Trophoblast cell (in vitro differentiated cells and primary cell): ENCODE measurements at regions not wholly inside any gene's neighbourhood (a gene's known extent, or its start where the extent isn't known, plus 50 kb on each side); places are given as distances from the start of the nearest gene placed in this dataset.

Experiments used
- DNase-seq, 2 donors: peaks; one replicate each; pipeline ENCODE4 v3.0.0-alpha.2; 2016
- H2AFZ ChIP-seq: 2 replicates; pipeline ENCODE4 v1.6.1; 2013; ENCODE audit warnings: low read length, moderate library complexity, mild to moderate bottlenecking; ENCODE audit not compliant: insufficient read depth, poor library complexity
- H2AK5ac ChIP-seq: 2 replicates; pipeline ENCODE4 v1.6.1; 2013; ENCODE audit warnings: mild to moderate bottlenecking, low read length
- H2BK120ac ChIP-seq: 2 replicates; pipeline ENCODE4 v1.6.1; 2013; ENCODE audit warnings: low read length, mild to moderate bottlenecking, moderate library complexity; ENCODE audit not compliant: insufficient read depth, poor library complexity
- H2BK12ac ChIP-seq: 2 replicates; pipeline ENCODE4 v1.6.1; 2013; ENCODE audit warnings: mild to moderate bottlenecking, low read length, moderate library complexity
- H2BK5ac ChIP-seq: 2 replicates; pipeline ENCODE4 v1.6.1; 2013; ENCODE audit warnings: low read length, low read depth, moderate library complexity, mild to moderate bottlenecking; ENCODE audit not compliant: poor library complexity
- H3K14ac ChIP-seq: 2 replicates; pipeline ENCODE4 v1.6.1; 2013; ENCODE audit warnings: mild to moderate bottlenecking, low read length
- H3K18ac ChIP-seq: 2 replicates; pipeline ENCODE4 v1.6.1; 2013; ENCODE audit warnings: mild to moderate bottlenecking, low read length
- H3K23ac ChIP-seq: 2 replicates; pipeline ENCODE4 v1.6.1; 2013; ENCODE audit warnings: low read length
- H3K27ac ChIP-seq: 2 replicates; pipeline ENCODE4 v1.5.1; 2013; ENCODE audit warnings: low read depth, mild to moderate bottlenecking, inconsistent platforms, low read length, moderate library complexity
- H3K27me3 ChIP-seq: 2 replicates; pipeline ENCODE4 v1.6.1; 2013; ENCODE audit warnings: inconsistent platforms, mild to moderate bottlenecking, low read length, moderate library complexity; ENCODE audit not compliant: insufficient read depth
- H3K36me3 ChIP-seq, 2 experiments: 1 replicate in 1 of 2; 2 replicates in 1 of 2; pipeline ENCODE4 v1.6.1; 2013; ENCODE audit warnings: low read length in 2 of 2, mild to moderate bottlenecking in 2 of 2, moderate library complexity in 1 of 2; ENCODE audit not compliant: insufficient read depth in 2 of 2, control insufficient read depth in 1 of 2
- H3K4ac ChIP-seq: 2 replicates; pipeline ENCODE4 v1.6.1; 2013; ENCODE audit warnings: low read depth, mild to moderate bottlenecking, low read length, moderate library complexity
- H3K4me1 ChIP-seq, 2 experiments: 1 replicate in 1 of 2; 2 replicates in 1 of 2; pipeline ENCODE4 v1.6.1; 2013; ENCODE audit warnings: low read length in 2 of 2, mild to moderate bottlenecking in 2 of 2, moderate library complexity in 1 of 2; ENCODE audit not compliant: insufficient read depth in 2 of 2, control insufficient read depth in 1 of 2
- H3K4me2 ChIP-seq: 2 replicates; pipeline ENCODE4 v1.6.1; 2013; ENCODE audit warnings: inconsistent platforms, mild to moderate bottlenecking, low read length, moderate library complexity
- H3K4me3 ChIP-seq: 2 replicates; pipeline ENCODE4 v1.5.1; 2013; ENCODE audit warnings: mild to moderate bottlenecking, low read depth, low read length, inconsistent platforms
- H3K79me1 ChIP-seq: one replicate; pipeline ENCODE4 v1.6.1; 2013; ENCODE audit warnings: low read length
- H3K79me2 ChIP-seq: 2 replicates; pipeline ENCODE4 v1.6.1; 2013; ENCODE audit warnings: low read length, mild to moderate bottlenecking; ENCODE audit not compliant: control insufficient read depth, insufficient read depth, poor library complexity
- H3K9ac ChIP-seq: 2 replicates; pipeline ENCODE4 v1.6.1; 2013; ENCODE audit warnings: mild to moderate bottlenecking, low read length
- H3K9me3 ChIP-seq: 2 replicates; pipeline ENCODE4 v1.6.1; 2013; ENCODE audit warnings: low read depth, mild to moderate bottlenecking, control low read depth, inconsistent platforms, low read length; ENCODE audit not compliant: insufficient read depth
- H4K12ac ChIP-seq: 2 replicates; pipeline ENCODE4 v1.6.1; 2013; ENCODE audit warnings: low read depth, mild to moderate bottlenecking, low read length, moderate library complexity
- H4K8ac ChIP-seq: 2 replicates; pipeline ENCODE4 v1.6.1; 2013; ENCODE audit warnings: low read depth, mild to moderate bottlenecking, low read length, moderate library complexity
- H4K91ac ChIP-seq: one replicate; pipeline ENCODE4 v1.6.1; 2013; ENCODE audit warnings: low read depth, mild to moderate bottlenecking, low read length, moderate library complexity
- WGBS: extraction: QIAGEN DNeasy Blood & Tissue Kit; methylation state at CpG from one replicate; pipeline ENCODE4 v1.1.7; 2013; ENCODE audit warnings: missing lambda C conversion rate; ENCODE audit not compliant: insufficient read length, insufficient coverage; ENCODE audit errors: extremely low coverage; 5-methylcytosine and 5-hydroxymethylcytosine counted together

DNA sequence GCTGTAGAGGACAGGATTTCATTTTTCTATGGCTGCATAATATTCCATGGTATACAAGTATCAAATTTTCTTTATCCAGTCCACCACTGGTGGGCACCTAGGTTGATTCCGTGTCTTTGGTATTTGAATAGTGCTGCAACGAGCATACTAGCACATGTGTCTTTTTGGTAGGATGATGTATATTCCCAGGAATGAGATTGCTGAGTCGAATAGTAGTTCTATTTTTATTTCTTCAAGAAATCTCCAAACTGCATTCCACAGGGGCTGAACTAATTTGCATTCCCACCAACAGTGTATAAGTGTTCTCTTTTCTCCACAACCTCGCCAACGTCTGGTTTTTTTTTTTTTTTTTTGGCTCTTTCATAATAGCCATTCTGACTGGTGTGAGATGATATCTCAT is 550.0 kb downstream of the REEP3 start:
- Histone ChIP-seq H3K27me3 (no peaks in the 10 kb centered on the region), H2AK5ac (no peak overlapping the region), H3K4me3 (no peak overlapping the region), H4K91ac (no peak overlapping the region), H3K4ac (no peak overlapping the region), H3K4me1 (no peaks in the 10 kb centered on the region), H3K9me3 (no peaks in the 10 kb centered on the region), H2BK5ac (no peak overlapping the region), H3K18ac (no peak overlapping the region), H3K36me3 (no peaks in the 10 kb centered on the region), H2BK12ac (no peak overlapping the region), H3K23ac (no peak overlapping the region), H3K79me1 (no peaks in the 10 kb centered on the region), H3K27ac (no peak overlapping the region), H2AFZ (no peak overlapping the region), H3K79me2 (no peaks in the 10 kb centered on the region), H3K9ac (no peak overlapping the region), H3K4me2 (no peak overlapping the region), H2BK120ac (no peak overlapping the region), H4K12ac (no peak overlapping the region), H3K14ac (no peak overlapping the region), H4K8ac (no peak overlapping the region)
- DNase-seq = no peak
- WGBS = no CpG with 5 or more reads among the region's 5 CpGs

DNA sequence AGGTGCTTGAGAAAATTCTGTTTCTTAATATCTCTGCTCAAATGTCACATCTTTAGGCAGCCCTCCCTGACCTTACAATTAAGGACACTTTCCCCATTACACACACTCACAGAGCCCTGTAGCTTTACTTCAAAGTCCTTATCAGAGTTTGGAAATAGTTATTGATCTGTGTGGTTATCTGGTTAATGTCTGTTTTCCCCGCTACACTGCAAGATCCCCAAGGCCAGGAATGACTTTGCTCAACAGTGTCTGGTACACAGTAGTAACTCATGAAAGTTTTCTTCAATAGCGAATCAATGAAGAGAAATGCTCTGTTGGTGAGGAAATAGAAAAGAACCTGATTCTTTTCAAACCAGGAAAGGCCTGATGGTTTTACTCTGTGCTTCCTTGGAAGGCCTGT is 554.4 kb downstream of the REEP3 start:
- H2AFZ ChIP-seq = no peak overlapping the region
- no peak for DNase-seq
- no peak overlapping the region for H3K4me2 ChIP-seq
- H3K27ac ChIP-seq = no peak overlapping the region
- H3K79me1 ChIP-seq = no peaks in the 10 kb centered on the region
- no peaks in the 10 kb centered on the region for H3K4me1 ChIP-seq
- no peak overlapping the region for H3K18ac ChIP-seq
- H3K23ac ChIP-seq = no peak overlapping the region
- H2BK5ac ChIP-seq = no peak overlapping the region
- H3K27me3 ChIP-seq = no peaks in the 10 kb centered on the region
- no peak overlapping the region for H3K4me3 ChIP-seq
- H3K14ac ChIP-seq = no peak overlapping the region
- H3K9me3 ChIP-seq = no peaks in the 10 kb centered on the region
- no peak overlapping the region for H4K8ac ChIP-seq
- H3K36me3 ChIP-seq = no peaks in the 10 kb centered on the region
- no CpG with 5 or more reads among the region's 2 CpGs for WGBS
- H4K12ac ChIP-seq = no peak overlapping the region
- no peak overlapping the region for H2BK12ac ChIP-seq
- no peaks in the 10 kb centered on the region for H3K79me2 ChIP-seq
- H4K91ac ChIP-seq = no peak overlapping the region
- no peak overlapping the region for H3K4ac ChIP-seq
- no peak overlapping the region for H2BK120ac ChIP-seq
- no peak overlapping the region for H3K9ac ChIP-seq
- H2AK5ac ChIP-seq = no peak overlapping the region

DNA sequence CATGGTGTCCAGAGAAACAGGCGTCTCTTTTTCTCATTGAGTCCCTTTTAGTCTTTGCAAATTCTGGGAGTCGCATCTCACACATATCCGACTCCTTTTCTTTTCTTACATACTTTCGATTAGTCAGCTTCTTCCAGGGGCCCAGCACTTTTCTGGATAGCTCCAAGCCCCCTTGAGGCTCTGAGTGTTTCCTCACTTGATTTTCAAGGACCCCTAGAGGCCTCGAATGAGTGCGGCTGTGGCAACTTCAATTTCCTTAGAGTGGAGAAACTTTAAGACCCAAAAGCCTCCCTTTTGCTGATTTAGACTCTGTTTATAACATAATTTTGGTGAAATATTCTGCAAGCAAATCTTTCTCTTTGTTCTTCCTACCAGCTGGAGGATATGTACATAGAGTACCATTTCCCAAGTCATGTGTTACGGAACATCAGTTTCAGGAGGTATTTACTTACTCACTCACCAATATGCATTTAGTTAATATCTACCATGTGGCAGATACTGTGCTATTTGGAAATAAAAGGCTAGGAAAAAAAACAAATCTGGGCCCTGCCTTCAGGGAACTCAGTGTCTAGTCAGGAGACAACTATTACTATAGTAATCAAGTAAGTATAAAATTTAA is 555.2 kb downstream of the REEP3 start:
- Histone ChIP-seq H2BK5ac (no peak overlapping the region), H3K27me3 (no peaks in the 10 kb centered on the region), H2BK12ac (no peak overlapping the region), H2BK120ac (no peak overlapping the region), H3K14ac (no peak overlapping the region), H3K79me2 (no peaks in the 10 kb centered on the region), H3K18ac (no peak overlapping the region), H3K79me1 (no peaks in the 10 kb centered on the region), H4K12ac (no peak overlapping the region), H2AK5ac (no peak overlapping the region), H4K8ac (no peak overlapping the region), H4K91ac (no peak overlapping the region), H3K36me3 (no peaks in the 10 kb centered on the region), H2AFZ (no peak overlapping the region), H3K4me1 (no peaks in the 10 kb centered on the region), H3K9ac (no peak overlapping the region), H3K4me3 (no peak overlapping the region), H3K4ac (no peak overlapping the region), H3K9me3 (no peaks in the 10 kb centered on the region), H3K23ac (no peak overlapping the region), H3K27ac (no peak overlapping the region), H3K4me2 (no peak overlapping the region)
- no peak for DNase-seq
- WGBS = no CpG with 5 or more reads among the region's 7 CpGs

DNA sequence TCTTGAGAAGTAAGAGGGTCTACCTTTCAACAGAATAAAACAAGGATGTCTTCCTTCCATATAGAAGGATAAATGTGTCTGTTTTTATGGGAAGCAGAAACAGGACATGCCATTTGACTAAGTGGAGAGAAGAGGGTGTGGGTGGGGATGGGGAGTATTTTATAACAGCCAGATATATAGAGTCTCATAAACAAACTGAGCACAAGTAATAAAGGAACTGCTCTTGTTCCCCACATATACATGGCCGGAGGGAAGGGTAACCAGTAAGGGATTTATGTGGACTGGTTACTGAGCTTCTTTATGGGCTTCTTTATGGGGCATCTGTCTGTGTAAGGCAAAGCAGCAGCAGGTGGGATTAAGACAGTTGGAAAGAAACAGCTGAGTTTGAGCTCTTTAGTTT is 558.1 kb downstream of the REEP3 start:
- H3K27me3 ChIP-seq = no peaks in the 10 kb centered on the region
- H3K27ac ChIP-seq = no peak overlapping the region
- DNase-seq = no peak
- no peaks in the 10 kb centered on the region for H3K79me1 ChIP-seq
- H4K12ac ChIP-seq = no peak overlapping the region
- no peak overlapping the region for H2AK5ac ChIP-seq
- no peaks in the 10 kb centered on the region for H3K4me1 ChIP-seq
- no peaks in the 10 kb centered on the region for H3K36me3 ChIP-seq
- H3K18ac ChIP-seq = no peak overlapping the region
- H2BK5ac ChIP-seq = no peak overlapping the region
- no peak overlapping the region for H3K4ac ChIP-seq
- no peak overlapping the region for H2AFZ ChIP-seq
- no peaks in the 10 kb centered on the region for H3K9me3 ChIP-seq
- H2BK120ac ChIP-seq = no peak overlapping the region
- no peaks in the 10 kb centered on the region for H3K79me2 ChIP-seq
- WGBS = no CpG with 5 or more reads among the region's 1 CpG
- no peak overlapping the region for H2BK12ac ChIP-seq
- H3K4me3 ChIP-seq = no peak overlapping the region
- H4K91ac ChIP-seq = no peak overlapping the region
- no peak overlapping the region for H3K4me2 ChIP-seq
- no peak overlapping the region for H4K8ac ChIP-seq
- no peak overlapping the region for H3K9ac ChIP-seq
- no peak overlapping the region for H3K23ac ChIP-seq
- no peak overlapping the region for H3K14ac ChIP-seq
